ENCODE measurements at regions not wholly inside any gene's neighbourhood (a gene's known extent, or its start where the extent isn't known, plus 50 kb on each side); places are given as distances from the start of the nearest gene placed in this dataset.

DNA sequence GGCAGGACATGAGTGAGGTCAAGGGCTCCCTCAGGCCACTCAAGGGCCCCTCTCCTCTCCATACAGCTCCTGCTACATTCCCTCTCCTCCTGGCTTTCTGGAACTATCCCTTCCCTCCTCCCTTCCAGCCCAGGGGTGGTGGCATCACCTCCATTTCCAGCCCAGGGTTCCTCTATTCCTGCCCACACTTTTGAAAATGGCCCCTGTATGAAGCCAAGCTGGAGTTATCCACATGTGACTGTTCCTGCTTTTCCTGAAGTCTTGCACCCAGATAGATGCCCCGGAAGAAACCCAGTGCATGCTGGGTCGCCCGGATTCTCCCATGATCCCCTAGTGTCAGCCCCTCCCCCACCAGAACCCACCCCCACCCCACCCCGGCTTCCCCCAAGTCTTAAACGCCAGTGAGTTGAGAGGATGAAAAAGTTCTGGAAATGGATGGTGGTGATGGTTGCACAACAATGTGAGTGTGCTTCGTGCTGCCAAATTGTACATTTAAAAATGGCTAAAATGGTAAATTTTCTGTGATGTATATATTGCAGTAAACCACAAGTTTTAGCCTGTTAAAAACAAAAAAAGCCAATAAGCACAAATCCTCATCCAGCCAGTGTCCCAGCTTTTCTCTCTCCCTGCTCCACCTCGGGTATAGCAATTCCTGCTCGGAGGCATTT, 136.9 kb downstream of the SCARB1 start:
- DNase-seq (ENCODE audit: low read depth) = no peak

- DNase-seq (ENCODE audit: low read depth) = no peak
These were observed 137.9 kb downstream of the SCARB1 start for GRCh38 chr12:124725597-124726237.

- DNase-seq (ENCODE audit: low read depth) = no peak
These were observed 138.6 kb downstream of the SCARB1 start for GRCh38 chr12:124725099-124725498.

DNA sequence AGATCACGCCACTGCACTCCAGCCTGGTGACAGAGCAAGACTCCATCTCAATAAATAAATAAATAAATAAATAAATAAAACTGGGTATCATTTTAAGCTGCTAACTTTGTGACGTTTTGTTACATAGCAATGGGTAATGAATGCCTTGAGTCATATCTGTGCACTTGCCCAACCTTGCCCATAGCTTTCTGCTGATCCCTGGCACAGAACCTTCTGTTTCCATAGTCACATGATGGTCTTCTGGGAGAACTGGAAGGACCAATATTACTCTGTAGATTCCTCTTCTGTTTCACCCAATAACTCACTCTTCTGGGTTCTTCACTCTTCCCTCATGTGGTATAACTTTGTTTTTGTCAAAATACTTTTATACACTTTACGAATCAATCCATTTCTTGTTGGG, 140.8 kb downstream of the SCARB1 start:
- DNase-seq (ENCODE audit: low read depth) = no peak

GRCh38 chr12:124721501-124722162, 142.0 kb downstream of the SCARB1 start:
- no peak for DNase-seq (ENCODE audit: low read depth)

- DNase-seq (ENCODE audit: low read depth) = no peak
These were observed 142.8 kb downstream of the SCARB1 start for GRCh38 chr12:124720681-124721500.

DNA sequence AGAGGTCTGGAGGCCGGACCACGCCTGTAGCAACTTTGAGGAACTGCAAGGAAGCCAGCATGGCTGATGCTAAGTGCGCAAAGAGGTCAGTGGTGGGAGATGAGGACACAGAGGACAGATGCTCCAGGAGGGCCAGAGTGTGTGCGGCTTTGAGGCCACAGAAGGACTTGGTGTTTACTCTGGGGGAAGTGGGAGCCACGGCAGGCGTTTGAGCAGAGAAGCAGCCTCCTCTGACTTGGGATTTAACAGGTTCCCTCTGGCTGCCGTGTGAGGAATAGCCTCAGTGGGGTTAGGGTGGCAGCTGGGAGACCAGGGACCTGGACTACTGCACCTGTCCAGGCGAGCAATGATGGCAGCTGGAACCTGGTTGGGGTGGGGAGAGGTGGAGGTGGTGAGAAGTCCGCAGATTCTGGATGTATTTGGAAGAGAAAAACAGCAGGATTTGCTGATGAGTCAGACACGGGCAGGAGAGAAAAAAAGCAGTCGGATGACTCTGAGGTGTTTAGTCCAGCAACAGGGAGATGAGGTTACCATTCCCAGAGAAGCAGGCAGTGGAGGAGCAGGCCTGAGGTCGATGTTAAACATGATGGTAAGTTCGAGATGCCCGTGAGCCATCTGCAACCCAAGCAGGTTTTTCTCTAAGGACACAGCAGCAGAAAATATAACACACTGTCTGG, 143.5 kb downstream of the SCARB1 start:
- DNase-seq (ENCODE audit: low read depth) = no peak

DNA sequence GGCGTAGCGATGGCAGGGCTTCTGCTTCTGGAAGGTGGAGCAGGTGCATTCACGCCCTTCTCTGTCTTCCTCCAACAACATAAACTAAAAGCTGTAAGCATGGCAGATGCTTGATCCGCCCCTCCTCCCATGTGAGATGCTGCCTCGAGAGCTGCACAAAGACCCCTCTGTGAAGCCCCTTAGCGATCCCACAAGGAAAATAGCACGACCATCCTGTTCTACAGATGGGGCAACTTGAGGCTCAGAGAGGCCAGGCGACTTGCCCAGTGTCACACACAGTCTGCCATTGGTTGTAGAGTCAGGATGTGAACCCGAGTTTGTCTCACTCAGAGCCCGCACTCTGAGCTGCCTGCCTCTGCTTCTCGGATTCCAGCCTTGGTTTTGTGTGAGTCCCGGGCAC, 144.4 kb downstream of the SCARB1 start:
- DNase-seq (ENCODE audit: low read depth) = no peak

DNA sequence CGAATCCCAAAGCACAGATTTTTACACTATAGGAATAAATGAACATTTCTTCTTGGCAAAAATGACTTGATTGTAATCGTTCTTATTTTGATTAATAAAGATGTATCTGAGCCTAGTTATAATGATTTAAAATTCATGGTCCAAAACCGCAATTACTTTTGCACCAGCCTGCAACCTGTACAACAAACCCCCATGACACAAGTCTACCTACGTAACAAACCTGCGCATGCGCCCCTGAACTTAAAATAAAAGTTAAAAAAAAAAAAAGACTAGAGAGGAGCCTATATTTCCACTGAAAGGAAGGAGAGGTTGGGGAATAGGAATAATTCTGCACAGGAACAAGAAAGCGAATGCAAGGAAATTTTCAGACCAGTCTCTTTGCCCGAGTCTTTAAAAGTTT, 145.2 kb downstream of the SCARB1 start:
- DNase-seq (ENCODE audit: low read depth) = no peak

- no peak for DNase-seq (ENCODE audit: low read depth)
These were observed 145.6 kb downstream of the SCARB1 start for GRCh38 chr12:124718036-124718435.

GRCh38 chr12:124717318-124717717, 146.3 kb downstream of the SCARB1 start:
- DNase-seq (ENCODE audit: low read depth) = no peak

GRCh38 chr12:124716208-124717130, 147.2 kb downstream of the SCARB1 start:
- DNase-seq (ENCODE audit: low read depth) = no peak

GRCh38 chr12:124715121-124715990, 147.9 kb upstream of the NCOR2 start:
- DNase-seq (ENCODE audit: low read depth) = no peak

DNA sequence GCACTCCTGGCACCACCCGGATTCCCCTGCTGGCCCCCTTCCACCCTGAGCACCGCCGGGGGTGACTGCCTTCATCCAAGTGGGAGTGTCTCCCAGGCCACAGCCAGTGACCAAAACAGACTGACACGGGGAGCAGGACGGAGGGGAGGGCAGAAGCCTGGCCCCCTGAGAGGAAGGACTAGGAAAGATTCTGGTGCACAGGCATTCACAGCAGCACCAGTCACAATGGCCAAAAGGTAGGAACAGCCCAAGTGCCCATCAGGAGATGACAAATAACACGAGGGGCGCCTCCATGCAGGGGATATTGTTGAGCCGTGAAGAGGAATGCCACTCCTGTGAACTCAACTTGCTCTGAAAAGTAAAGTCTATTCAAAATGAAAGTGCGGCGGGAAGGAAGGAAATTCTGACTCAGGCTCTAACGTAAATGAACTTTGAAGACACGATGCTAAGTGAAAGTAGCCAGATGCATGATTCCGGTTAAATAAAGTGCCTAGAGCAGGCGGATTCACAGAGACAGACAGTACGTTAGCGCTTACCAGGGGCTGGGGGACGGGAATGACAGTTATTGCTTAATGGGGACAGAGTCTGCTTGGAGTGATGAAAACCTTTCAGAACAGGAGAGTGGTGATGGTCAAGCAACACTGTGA, 146.1 kb upstream of the NCOR2 start:
- DNase-seq (ENCODE audit: low read depth) = peak; percentile 39

- no peak for DNase-seq (ENCODE audit: low read depth)
These were observed 145.6 kb upstream of the NCOR2 start for GRCh38 chr12:124713041-124713435.

DNA sequence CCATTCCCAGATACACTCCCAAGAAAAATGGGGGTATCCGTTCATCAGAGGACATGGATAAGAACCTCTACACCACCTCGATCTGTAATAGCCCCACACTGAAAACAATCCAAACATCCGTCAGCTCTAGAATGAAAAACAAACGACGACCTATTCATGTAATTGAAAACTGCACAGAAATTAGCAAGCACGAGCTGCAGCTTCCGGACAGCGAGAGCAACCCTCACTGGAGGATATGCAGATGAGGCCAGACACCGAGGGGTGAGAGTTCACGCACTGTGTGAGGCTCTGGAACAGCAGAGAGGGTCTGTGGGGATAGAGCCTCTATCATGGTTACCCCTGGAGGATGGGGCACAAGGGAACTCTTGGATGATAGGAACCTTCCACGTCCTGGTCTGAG, 143.9 kb upstream of the NCOR2 start:
- no peak for DNase-seq (ENCODE audit: low read depth)

GRCh38 chr12:124709722-124710687, 142.6 kb upstream of the NCOR2 start:
- no peak for DNase-seq (ENCODE audit: low read depth)

- DNase-seq (ENCODE audit: low read depth) = no peak
These were observed 139.9 kb upstream of the NCOR2 start for GRCh38 chr12:124707316-124707715.
